ENCODE measurements at regions not wholly inside any gene's neighbourhood (a gene's known extent, or its start where the extent isn't known, plus 50 kb on each side); places are given as distances from the start of the nearest gene placed in this dataset.

- no peak for DNase-seq (ENCODE audit: low read depth, low spot score)
- Histone ChIP-seq H2AFZ (ENCODE audit: control insufficient read depth, low read length) (no peak overlapping the region), H4K20me1 (ENCODE audit: control insufficient read depth, extremely low read depth, insufficient read depth, low read length) (no peaks in the 10 kb centered on the region), H3K9me1 (ENCODE audit: control insufficient read depth, extremely low read depth, insufficient read depth, low read length) (no peaks in the 10 kb centered on the region), H3K36me3 (ENCODE audit: control insufficient read depth in 2 of 2, extremely low read depth in 1 of 2, insufficient read depth in 2 of 2, low read length in 2 of 2) (no peaks in the 10 kb centered on the region), H3K27me3 (ENCODE audit: control insufficient read depth, extremely low read depth, insufficient read depth, low read length) (no peaks in the 10 kb centered on the region), H3K9ac (ENCODE audit: control insufficient read depth, extremely low read depth, insufficient read depth, low read length) (no peak overlapping the region), H3K79me2 (ENCODE audit: control insufficient read depth, insufficient read depth, low read length) (no peaks in the 10 kb centered on the region), H3K27ac (ENCODE audit: control insufficient read depth, insufficient read depth, low read length) (no peak overlapping the region), H3K9me3 (ENCODE audit: control insufficient read depth, low read depth, low read length) (no peaks in the 10 kb centered on the region), H3K4me2 (ENCODE audit: control insufficient read depth, extremely low read depth, insufficient read depth, low read depth, low read length) (no peak overlapping the region), H3K4me1 (ENCODE audit: control insufficient read depth, extremely low read depth, insufficient read depth, low read length) (no peaks in the 10 kb centered on the region), H3K4me3 (ENCODE audit: control insufficient read depth in 2 of 3, extremely low read depth in 1 of 3, insufficient read depth in 2 of 3, low read depth in 1 of 3, low read length in 3 of 3) (no peak overlapping the region)
- dilution Hi-C loops (cut with MboI; ENCODE audit: extremely low pct_ligation_motif_present, low sequenced_read_pairs), result no loop called here
- TF ChIP-seq EZH2 (IDR thresholded peaks at IDR 0.05; ENCODE audit: low read length), result no peak
- no peak for TF ChIP-seq CTCF (optimal IDR thresholded peaks at IDR 0.05 in 1 of 3, IDR thresholded peaks at IDR 0.05 in 1 of 3, conservative IDR thresholded peaks at IDR 0.05 in 1 of 3; ENCODE audit: extremely low read depth in 1 of 3, insufficient read depth in 2 of 3, low read length in 3 of 3)
- FAIRE-seq, result no peak
Observed at GRCh38 chr9:22970434-22970975, 523.9 kb downstream of the DMRTA1 start.

- H2AFZ ChIP-seq (ENCODE audit: control insufficient read depth, low read length), result no peak overlapping the region
- H3K9me3 ChIP-seq (ENCODE audit: control insufficient read depth, low read depth, low read length), result no peaks in the 10 kb centered on the region
- H3K9me1 ChIP-seq (ENCODE audit: control insufficient read depth, extremely low read depth, insufficient read depth, low read length), result no peaks in the 10 kb centered on the region
- TF ChIP-seq EZH2 (IDR thresholded peaks at IDR 0.05; ENCODE audit: low read length), result no peak
- TF ChIP-seq CTCF (optimal IDR thresholded peaks at IDR 0.05 in 1 of 3, IDR thresholded peaks at IDR 0.05 in 1 of 3, conservative IDR thresholded peaks at IDR 0.05 in 1 of 3; ENCODE audit: extremely low read depth in 1 of 3, insufficient read depth in 2 of 3, low read length in 3 of 3), result no peak
- H3K4me2 ChIP-seq (ENCODE audit: control insufficient read depth, extremely low read depth, insufficient read depth, low read depth, low read length), result no peak overlapping the region
- dilution Hi-C loops (cut with MboI; ENCODE audit: extremely low pct_ligation_motif_present, low sequenced_read_pairs), result no loop called here
- H3K4me1 ChIP-seq (ENCODE audit: control insufficient read depth, extremely low read depth, insufficient read depth, low read length), result no peaks in the 10 kb centered on the region
- no peak overlapping the region for H3K4me3 ChIP-seq (ENCODE audit: control insufficient read depth in 2 of 3, extremely low read depth in 1 of 3, insufficient read depth in 2 of 3, low read depth in 1 of 3, low read length in 3 of 3)
- H3K36me3 ChIP-seq (ENCODE audit: control insufficient read depth in 2 of 2, extremely low read depth in 1 of 2, insufficient read depth in 2 of 2, low read length in 2 of 2), result no peaks in the 10 kb centered on the region
- H3K27ac ChIP-seq (ENCODE audit: control insufficient read depth, insufficient read depth, low read length), result no peak overlapping the region
- H3K9ac ChIP-seq (ENCODE audit: control insufficient read depth, extremely low read depth, insufficient read depth, low read length), result no peak overlapping the region
- no peak for FAIRE-seq
- no peaks in the 10 kb centered on the region for H4K20me1 ChIP-seq (ENCODE audit: control insufficient read depth, extremely low read depth, insufficient read depth, low read length)
- DNase-seq (ENCODE audit: low read depth, low spot score), result no peak
- no peaks in the 10 kb centered on the region for H3K79me2 ChIP-seq (ENCODE audit: control insufficient read depth, insufficient read depth, low read length)
- no peaks in the 10 kb centered on the region for H3K27me3 ChIP-seq (ENCODE audit: control insufficient read depth, extremely low read depth, insufficient read depth, low read length)
Observed at GRCh38 chr9:22975951-22976350, 529.3 kb downstream of the DMRTA1 start.
